Endothelial cell of umbilical vein (primary cell): ENCODE measurements at regions not wholly inside any gene's neighbourhood (a gene's known extent, or its start where the extent isn't known, plus 50 kb on each side); places are given as distances from the start of the nearest gene placed in this dataset.

ENCODE experiments used
- BruUV-seq: library from RNA; stranded (reverse); fragments of 400-500 nt; replicated peaks from 2 replicates; lab custom pipeline; 2021; lab: Mats Ljungman, UMichigan
- CTCF ChIA-PET: fragments of 300-600, 350-600 bp; sonication (Branson Sonifier 250); formaldehyde crosslinking; loops from one replicate; lab custom pipeline; 2021; ENCODE audit warnings: antibody characterized with exemption, inconsistent platforms; lab: Charles Lee
- POLR2A ChIA-PET: fragments of 300-600, 350-600 bp; sonication (Branson Sonifier 250); formaldehyde crosslinking; loops from one replicate; lab custom pipeline; 2021; ENCODE audit warnings: antibody characterized with exemption, inconsistent platforms; lab: Charles Lee
- DNase-seq: peaks from one replicate; pipeline ENCODE4 v3.0.0-alpha.2; 2011; ENCODE audit warnings: low read depth, low spot score
- FAIRE-seq: peaks from 2 replicates; lab custom pipeline; 2011; peaks lifted over from hg19 to GRCh38; lab: Jason Lieb, UNC
- H2AFZ ChIP-seq: 2 replicates; pipeline ENCODE4 v1.6.0; 2012; ENCODE audit warnings: low read depth, low read length, control low read depth, inconsistent platforms
- H3K27ac ChIP-seq: 2 replicates; pipeline ENCODE4 v1.5.1; 2011; ENCODE audit warnings: low read depth, mild to moderate bottlenecking, control low read depth, low read length, moderate library complexity; ENCODE audit not compliant: insufficient read depth
- H3K27me3 ChIP-seq, 2 experiments: 2 replicates each; pipeline versions ENCODE4 v1.6.0 to v1.6.1; 2011; ENCODE audit warnings: low read length in 2 of 2, mixed read lengths in 1 of 2; ENCODE audit not compliant: control insufficient read depth in 2 of 2, insufficient read depth in 2 of 2
- H3K36me3 ChIP-seq, 2 experiments: 2 replicates in 1 of 2; 3 replicates in 1 of 2; pipeline ENCODE4 v1.5.1; 2011; ENCODE audit warnings: low read length in 2 of 2, mild to moderate bottlenecking in 1 of 2, moderate library complexity in 1 of 2; ENCODE audit not compliant: control insufficient read depth in 2 of 2, insufficient read depth in 2 of 2; ENCODE audit errors: extremely low read depth in 1 of 2
- H3K4me1 ChIP-seq: 3 replicates; pipeline ENCODE4 v1.5.1; 2011; ENCODE audit warnings: mild to moderate bottlenecking, low read length; ENCODE audit not compliant: control insufficient read depth, insufficient read depth; ENCODE audit errors: extremely low read depth
- H3K4me2 ChIP-seq: 2 replicates; pipeline ENCODE4 v1.6.1; 2011; ENCODE audit warnings: low read length, control low read depth, mixed read lengths; ENCODE audit not compliant: insufficient read depth
- H3K4me3 ChIP-seq, 3 experiments: fragments of 200-600 bp in 1 of 3; sonication (generic), shearing (Covaris generic) in 1 of 3; replicated peaks in 1 of 3; 2 replicates each; pipeline ENCODE4 v1.5.1; 2011 to 2016; ENCODE audit warnings: control low read depth in 3 of 3, low read length in 3 of 3, mild to moderate bottlenecking in 2 of 3, inconsistent platforms in 1 of 3, low read depth in 1 of 3, moderate library complexity in 1 of 3; ENCODE audit not compliant: insufficient read depth in 1 of 3
- H3K79me2 ChIP-seq: 2 replicates; pipeline ENCODE4 v1.6.0; 2012; ENCODE audit warnings: low read length, inconsistent platforms; ENCODE audit not compliant: control insufficient read depth, insufficient read depth
- H3K9ac ChIP-seq: replicated peaks from 2 replicates; pipeline ENCODE3; 2011; ENCODE audit warnings: low read length, control low read depth; ENCODE audit not compliant: insufficient read depth; ENCODE audit errors: extremely low read depth
- H3K9me1 ChIP-seq: replicated peaks from 3 replicates; pipeline ENCODE4 v1.6.0; 2011; ENCODE audit warnings: mild to moderate bottlenecking, low read length; ENCODE audit not compliant: control insufficient read depth, insufficient read depth; ENCODE audit errors: extremely low read depth
- H3K9me3 ChIP-seq: replicated peaks from 2 replicates; pipeline ENCODE4 v1.5.1; 2012; ENCODE audit warnings: low read length, inconsistent platforms; ENCODE audit not compliant: control insufficient read depth, insufficient read depth
- H4K20me1 ChIP-seq: replicated peaks from 2 replicates; pipeline ENCODE3; 2011; ENCODE audit warnings: mild to moderate bottlenecking, low read length; ENCODE audit not compliant: control insufficient read depth, insufficient read depth; ENCODE audit errors: extremely low read depth
- EZH2 ChIP-seq: IDR thresholded peaks from 2 replicates; pipeline ENCODE4 v1.6.1; 2012; ENCODE audit warnings: borderline replicate concordance, low read depth, mild to moderate bottlenecking, moderate library complexity, low read length, inconsistent platforms; ENCODE audit not compliant: severe bottlenecking
- FOS ChIP-seq: IDR thresholded peaks from 2 replicates; pipeline ENCODE4 v1.6.1; 2011; ENCODE audit warnings: mild to moderate bottlenecking, low read length, moderate library complexity, borderline replicate concordance; ENCODE audit not compliant: insufficient read depth
- GATA2 ChIP-seq: IDR thresholded peaks from 2 replicates; pipeline ENCODE4 v1.7.0; 2011; ENCODE audit warnings: low read depth, mild to moderate bottlenecking, moderate library complexity, mixed read lengths, low read length; ENCODE audit not compliant: insufficient read length, insufficient read depth
- JUN ChIP-seq: IDR thresholded peaks from 2 replicates; pipeline ENCODE4 v1.6.1; 2011; ENCODE audit warnings: borderline replicate concordance, low read depth; ENCODE audit not compliant: insufficient read length, insufficient read depth
- MYC ChIP-seq: IDR thresholded peaks from one replicate; pipeline ENCODE4 v1.6.1; 2011; ENCODE audit warnings: mild to moderate bottlenecking, low read depth, low read length
- POLR2A ChIP-seq: IDR thresholded peaks from 2 replicates; pipeline ENCODE4 v1.6.1; 2012; ENCODE audit warnings: low read depth, mild to moderate bottlenecking, control low read depth, low read length
- POLR2AphosphoS5 ChIP-seq: IDR thresholded peaks from 2 replicates; pipeline ENCODE4 v1.6.1; 2012; ENCODE audit warnings: low read depth, mild to moderate bottlenecking, control low read depth, low read length, moderate library complexity; ENCODE audit not compliant: insufficient read depth
- dilution Hi-C: fragments of 300-500 bp; cut with MboI; formaldehyde crosslinking; loops from one replicate; pipeline ENCODE4 v1.15.0; 2019; ENCODE audit warnings: low sequenced_read_pairs; ENCODE audit not compliant: extremely low pct_ligation_motif_present
- intact Hi-C: fragments of 100-400 bp; cut with micrococcal nuclease; formaldehyde crosslinking; loops from one replicate; pipeline ENCODE4 v1.10.0; 2022
- TF ChIP-seq, protein P1 (sequence below), 2 donors: IDR thresholded peaks; 1 replicate in 1 of 2; 2 replicates in 1 of 2; pipeline ENCODE4 v1.5.1; 2011; ENCODE audit warnings: low read length in 2 of 2, mild to moderate bottlenecking in 2 of 2, moderate library complexity in 2 of 2, control low read depth in 1 of 2, inconsistent platforms in 1 of 2, low read depth in 1 of 2; ENCODE audit not compliant: insufficient read depth in 1 of 2; ENCODE audit errors: extremely low read depth in 1 of 2
- TF ChIP-seq, protein P2 (sequence below): IDR thresholded peaks from 2 replicates; pipeline ENCODE4 v1.6.1; 2011; ENCODE audit not compliant: insufficient read depth, insufficient read length

DNA sequence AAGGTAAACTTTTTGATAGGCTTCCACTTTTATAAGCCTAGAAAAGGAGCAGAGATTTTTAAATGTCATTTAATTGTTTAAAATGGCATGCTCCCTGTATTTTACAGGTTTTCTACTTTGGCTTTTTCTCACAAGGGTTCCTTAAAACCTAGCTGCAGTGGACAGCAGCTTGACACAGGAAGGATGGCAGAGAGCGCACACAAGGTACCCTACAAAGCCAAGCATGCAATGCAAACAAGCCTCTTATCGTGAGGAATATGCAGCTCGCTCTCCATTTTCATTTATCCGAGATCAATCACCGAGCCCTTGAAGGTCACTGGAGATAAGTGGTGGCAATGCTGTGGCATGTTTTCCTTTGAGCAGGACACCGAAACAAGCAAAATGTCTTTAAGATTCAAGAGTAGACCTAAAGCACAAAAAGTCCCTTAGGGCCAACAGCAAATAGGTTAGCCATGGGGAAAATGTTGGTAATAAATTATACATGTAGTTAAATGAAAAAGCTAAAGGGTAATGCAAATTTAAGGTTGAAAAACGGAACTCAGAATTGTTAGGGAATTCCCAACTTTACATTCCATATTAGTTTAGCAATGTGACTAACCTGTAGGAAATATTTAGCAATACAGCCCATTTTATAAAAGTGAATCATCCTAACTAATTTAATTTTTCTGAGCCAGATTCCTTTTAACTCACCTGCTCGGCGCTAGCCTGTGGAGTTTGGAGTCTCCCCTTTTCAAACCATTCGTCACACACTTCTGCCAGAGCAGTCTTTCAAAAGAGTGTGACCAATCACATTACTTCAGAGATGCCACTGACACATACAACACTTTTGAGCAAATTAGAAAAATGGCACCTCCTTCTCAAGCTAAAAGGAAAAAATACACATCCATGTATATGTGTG lies 337.9 kb upstream of the PKDCC start:
- TF ChIP-seq JUN, result no peak
- TF ChIP-seq, protein P1, sequence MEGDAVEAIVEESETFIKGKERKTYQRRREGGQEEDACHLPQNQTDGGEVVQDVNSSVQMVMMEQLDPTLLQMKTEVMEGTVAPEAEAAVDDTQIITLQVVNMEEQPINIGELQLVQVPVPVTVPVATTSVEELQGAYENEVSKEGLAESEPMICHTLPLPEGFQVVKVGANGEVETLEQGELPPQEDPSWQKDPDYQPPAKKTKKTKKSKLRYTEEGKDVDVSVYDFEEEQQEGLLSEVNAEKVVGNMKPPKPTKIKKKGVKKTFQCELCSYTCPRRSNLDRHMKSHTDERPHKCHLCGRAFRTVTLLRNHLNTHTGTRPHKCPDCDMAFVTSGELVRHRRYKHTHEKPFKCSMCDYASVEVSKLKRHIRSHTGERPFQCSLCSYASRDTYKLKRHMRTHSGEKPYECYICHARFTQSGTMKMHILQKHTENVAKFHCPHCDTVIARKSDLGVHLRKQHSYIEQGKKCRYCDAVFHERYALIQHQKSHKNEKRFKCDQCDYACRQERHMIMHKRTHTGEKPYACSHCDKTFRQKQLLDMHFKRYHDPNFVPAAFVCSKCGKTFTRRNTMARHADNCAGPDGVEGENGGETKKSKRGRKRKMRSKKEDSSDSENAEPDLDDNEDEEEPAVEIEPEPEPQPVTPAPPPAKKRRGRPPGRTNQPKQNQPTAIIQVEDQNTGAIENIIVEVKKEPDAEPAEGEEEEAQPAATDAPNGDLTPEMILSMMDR (IDR thresholded peaks at IDR 0.05; ENCODE audit: extremely low read depth in 1 of 2, insufficient read depth in 1 of 2, low read depth in 1 of 2, low read length in 2 of 2), result no peak
- no peak for TF ChIP-seq POLR2AphosphoS5
- no peak for TF ChIP-seq POLR2A
- TF ChIP-seq FOS, result no peak
- no peak for TF ChIP-seq GATA2
- TF ChIP-seq, protein P2, sequence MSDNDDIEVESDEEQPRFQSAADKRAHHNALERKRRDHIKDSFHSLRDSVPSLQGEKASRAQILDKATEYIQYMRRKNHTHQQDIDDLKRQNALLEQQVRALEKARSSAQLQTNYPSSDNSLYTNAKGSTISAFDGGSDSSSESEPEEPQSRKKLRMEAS, result no peak
- TF ChIP-seq MYC, result no peak
- TF ChIP-seq EZH2, result no peak
- Histone ChIP-seq H3K4me3 (no peak overlapping the region), H3K79me2 (no peaks in the 10 kb centered on the region), H3K27ac (no peak overlapping the region), H3K9me1 (no peaks in the 10 kb centered on the region), H3K4me1 (no peaks in the 10 kb centered on the region), H2AFZ (no peak overlapping the region), H3K9ac (no peak overlapping the region), H3K36me3 (no peaks in the 10 kb centered on the region), H3K9me3 (no peaks in the 10 kb centered on the region), H4K20me1 (no peaks in the 10 kb centered on the region), H3K4me2 (no peak overlapping the region), H3K27me3 (no peaks in the 10 kb centered on the region)
- no TSS peak for BruUV-seq
- dilution Hi-C loops (no loop called here), intact Hi-C loops (loop anchor here (5.0 kb wide), 1 partner anchor 678 kb away; no protein-coding TSS in a partner anchor)
- ChIA-PET CTCF (interaction anchor here (1.0 kb wide), 1 partner anchor 11 kb away, joined by 4 read pairs; no protein-coding TSS in a partner anchor), POLR2A (no interaction called here)
- DNase-seq (no peak), FAIRE-seq (no peak)
